ENCODE measurements at regions not wholly inside any gene's neighbourhood (a gene's known extent, or its start where the extent isn't known, plus 50 kb on each side); places are given as distances from the start of the nearest gene placed in this dataset.
A peak's percentile ranks its signal among the peaks of the same experiment; 100 is the strongest.

- no peak overlapping the region for H3K4me3 Mint-ChIP-seq
- H3K36me3 Mint-ChIP-seq (ENCODE audit: low read depth): no peaks in the 10 kb centered on the region
- no peaks in the 10 kb centered on the region for H3K9me3 Mint-ChIP-seq
- no peaks in the 10 kb centered on the region; the same call in 1 of the 2 replicates for H3K27me3 Mint-ChIP-seq (ENCODE audit: insufficient read depth)
- H3K27ac Mint-ChIP-seq: no peak overlapping the region
- H3K4me1 Mint-ChIP-seq (ENCODE audit: low read depth): no peaks in the 10 kb centered on the region
- no peak for TF ChIP-seq CTCF (IDR thresholded peaks at IDR 0.05)
- DNase-seq: no peak
These were observed 1101.7 kb upstream of the GHITM start for GRCh38 chr10:83037653-83038052.

GRCh38 chr10:83038631-83039030 is 1100.7 kb upstream of the GHITM start:
- Mint-ChIP-seq H3K27ac (no peak overlapping the region), H3K27me3 (ENCODE audit: insufficient read depth) (no peaks in the 10 kb centered on the region; the same call in 1 of the 2 replicates), H3K36me3 (ENCODE audit: low read depth) (no peaks in the 10 kb centered on the region), H3K4me1 (ENCODE audit: low read depth) (no peaks in the 10 kb centered on the region), H3K4me3 (no peak overlapping the region), H3K9me3 (no peaks in the 10 kb centered on the region)
- no peak for TF ChIP-seq CTCF (IDR thresholded peaks at IDR 0.05)
- DNase-seq: no peak

GRCh38 chr10:83045731-83046130 is 1093.6 kb upstream of the GHITM start:
- Mint-ChIP-seq H3K36me3 (ENCODE audit: low read depth) (no peaks in the 10 kb centered on the region), H3K9me3 (no peaks in the 10 kb centered on the region), H3K4me1 (ENCODE audit: low read depth) (no peaks in the 10 kb centered on the region), H3K27me3 (ENCODE audit: insufficient read depth) (no peaks in the 10 kb centered on the region; the same call in 1 of the 2 replicates), H3K4me3 (no peak overlapping the region), H3K27ac (no peak overlapping the region)
- no peak for DNase-seq
- no peak for TF ChIP-seq CTCF (IDR thresholded peaks at IDR 0.05)

- Mint-ChIP-seq H3K36me3 (ENCODE audit: low read depth) (no peaks in the 10 kb centered on the region), H3K27ac (no peak overlapping the region), H3K4me1 (ENCODE audit: low read depth) (no peaks in the 10 kb centered on the region), H3K9me3 (no peaks in the 10 kb centered on the region), H3K27me3 (ENCODE audit: insufficient read depth) (no peaks in the 10 kb centered on the region; the same call in 1 of the 2 replicates), H3K4me3 (no peak overlapping the region)
- no peak for DNase-seq
- TF ChIP-seq CTCF (IDR thresholded peaks at IDR 0.05): peak; percentile 44; the same call in 1 of the 2 replicates
These were observed 1088.5 kb upstream of the GHITM start for GRCh38 chr10:83050815-83051214.

- H3K4me1 Mint-ChIP-seq (ENCODE audit: low read depth): no peaks in the 10 kb centered on the region
- no peak overlapping the region for H3K27ac Mint-ChIP-seq
- no peak overlapping the region for H3K4me3 Mint-ChIP-seq
- H3K9me3 Mint-ChIP-seq: no peaks in the 10 kb centered on the region
- DNase-seq: no peak
- TF ChIP-seq CTCF (IDR thresholded peaks at IDR 0.05): no peak
- peaks cover 3% of the 10 kb centered on the region; the same call in 1 of the 2 replicates for H3K27me3 Mint-ChIP-seq (ENCODE audit: insufficient read depth)
- no peaks in the 10 kb centered on the region for H3K36me3 Mint-ChIP-seq (ENCODE audit: low read depth)
These were observed 1076.4 kb upstream of the GHITM start for GRCh38 chr10:83062871-83063270.

- DNase-seq: no peak
- Mint-ChIP-seq H3K4me1 (ENCODE audit: low read depth) (no peaks in the 10 kb centered on the region), H3K27me3 (ENCODE audit: insufficient read depth) (peaks cover 2% of the 10 kb centered on the region; the same call in 1 of the 2 replicates), H3K36me3 (ENCODE audit: low read depth) (no peaks in the 10 kb centered on the region), H3K9me3 (peaks cover 1% of the 10 kb centered on the region; the same call in 1 of the 2 replicates), H3K4me3 (no peak overlapping the region), H3K27ac (no peak overlapping the region)
- TF ChIP-seq CTCF (IDR thresholded peaks at IDR 0.05): no peak
These were observed 1065.8 kb upstream of the GHITM start for GRCh38 chr10:83073472-83073871.
